Fibroblast of lung (primary cell): ENCODE measurements at regions not wholly inside any gene's neighbourhood (a gene's known extent, or its start where the extent isn't known, plus 50 kb on each side); places are given as distances from the start of the nearest gene placed in this dataset.

ENCODE experiments used
- DNase-seq, 2 donors: peaks; one replicate each; pipeline versions ENCODE4 v3.0.0 to v3.0.0-alpha.2; 2010; ENCODE audit warnings: low read depth in 2 of 2
- H2AFZ ChIP-seq: 2 replicates; pipeline ENCODE4 v1.5.1; 2012; ENCODE audit warnings: low read length, control low read depth, inconsistent platforms
- H3K27ac ChIP-seq: 2 replicates; pipeline ENCODE4 v1.5.1; 2011; ENCODE audit warnings: low read length, control low read depth; ENCODE audit not compliant: insufficient read depth
- H3K27me3 ChIP-seq: 2 replicates; pipeline ENCODE4 v1.5.1; 2011; ENCODE audit warnings: mild to moderate bottlenecking, low read length; ENCODE audit not compliant: control insufficient read depth, insufficient read depth
- H3K36me3 ChIP-seq: 2 replicates; pipeline ENCODE4 v1.5.1; 2011; ENCODE audit warnings: low read length; ENCODE audit not compliant: control insufficient read depth, insufficient read depth
- H3K4me1 ChIP-seq: 2 replicates; pipeline ENCODE4 v1.5.1; 2011; ENCODE audit warnings: low read length; ENCODE audit not compliant: control insufficient read depth, insufficient read depth; ENCODE audit errors: extremely low read depth
- H3K4me2 ChIP-seq: 2 replicates; pipeline ENCODE4 v1.5.1; 2011; ENCODE audit warnings: low read length, control low read depth; ENCODE audit not compliant: insufficient read depth; ENCODE audit errors: extremely low read depth
- H3K4me3 ChIP-seq, 4 experiments: fragments of 200-600 bp in 1 of 4; sonication (generic) in 1 of 4; replicated peaks in 1 of 4; 2 replicates each; pipeline ENCODE4 v1.5.1; 2011 to 2016; ENCODE audit warnings: low read length in 4 of 4, low read depth in 3 of 4, mild to moderate bottlenecking in 3 of 4, control low read depth in 2 of 4, inconsistent platforms in 1 of 4, mixed read lengths in 1 of 4; ENCODE audit not compliant: insufficient read depth in 1 of 4; ENCODE audit errors: control extremely low read depth in 1 of 4
- H3K79me2 ChIP-seq: 2 replicates; pipeline ENCODE4 v1.5.1; 2012; ENCODE audit warnings: mild to moderate bottlenecking, low read length, inconsistent platforms; ENCODE audit not compliant: control insufficient read depth, insufficient read depth
- H3K9ac ChIP-seq: 2 replicates; pipeline ENCODE4 v1.5.1; 2011; ENCODE audit warnings: mild to moderate bottlenecking, low read length, control low read depth; ENCODE audit not compliant: insufficient read depth
- H3K9me3 ChIP-seq: 2 replicates; pipeline ENCODE4 v1.5.1; 2012; ENCODE audit warnings: low read depth, low read length; ENCODE audit not compliant: control insufficient read depth, insufficient read depth
- H4K20me1 ChIP-seq: 2 replicates; pipeline ENCODE4 v1.5.1; 2011; ENCODE audit warnings: low read length; ENCODE audit not compliant: control insufficient read depth, insufficient read depth; ENCODE audit errors: extremely low read depth
- EZH2 ChIP-seq: IDR thresholded peaks from 2 replicates; pipeline ENCODE4 v1.5.1; 2012; ENCODE audit warnings: low read length, control low read depth, mild to moderate bottlenecking; ENCODE audit errors: missing control alignments
- TF ChIP-seq, protein P1 (sequence below), 2 donors: IDR thresholded peaks in 1 of 2; conservative IDR thresholded peaks in 1 of 2; 1 replicate in 1 of 2; 2 replicates in 1 of 2; pipeline ENCODE4 v1.5.1; 2011 to 2012; ENCODE audit warnings: low read length in 2 of 2, control low read depth in 1 of 2, inconsistent platforms in 1 of 2, low read depth in 1 of 2, mild to moderate bottlenecking in 1 of 2

DNA sequence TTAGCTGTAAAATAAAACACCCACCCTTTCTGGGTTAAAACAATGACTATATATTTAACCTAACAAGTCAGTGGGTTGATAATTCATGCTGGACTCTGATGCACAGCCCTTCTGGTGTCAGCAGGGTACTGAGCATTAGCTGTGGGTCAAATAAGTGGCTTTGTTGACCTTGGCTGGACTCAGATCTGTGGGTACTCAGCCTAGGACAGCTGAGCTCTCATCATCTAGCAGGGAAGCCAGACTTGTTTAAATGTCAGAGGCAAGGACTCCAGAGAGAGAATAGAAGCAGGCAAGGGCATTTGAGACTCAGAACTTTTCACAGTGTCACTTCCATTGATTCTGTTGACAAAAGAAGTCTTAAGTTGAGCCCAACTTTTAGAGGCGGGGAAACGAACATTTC is 1063.8 kb upstream of the CDH8 start:
- TF ChIP-seq, protein P1, sequence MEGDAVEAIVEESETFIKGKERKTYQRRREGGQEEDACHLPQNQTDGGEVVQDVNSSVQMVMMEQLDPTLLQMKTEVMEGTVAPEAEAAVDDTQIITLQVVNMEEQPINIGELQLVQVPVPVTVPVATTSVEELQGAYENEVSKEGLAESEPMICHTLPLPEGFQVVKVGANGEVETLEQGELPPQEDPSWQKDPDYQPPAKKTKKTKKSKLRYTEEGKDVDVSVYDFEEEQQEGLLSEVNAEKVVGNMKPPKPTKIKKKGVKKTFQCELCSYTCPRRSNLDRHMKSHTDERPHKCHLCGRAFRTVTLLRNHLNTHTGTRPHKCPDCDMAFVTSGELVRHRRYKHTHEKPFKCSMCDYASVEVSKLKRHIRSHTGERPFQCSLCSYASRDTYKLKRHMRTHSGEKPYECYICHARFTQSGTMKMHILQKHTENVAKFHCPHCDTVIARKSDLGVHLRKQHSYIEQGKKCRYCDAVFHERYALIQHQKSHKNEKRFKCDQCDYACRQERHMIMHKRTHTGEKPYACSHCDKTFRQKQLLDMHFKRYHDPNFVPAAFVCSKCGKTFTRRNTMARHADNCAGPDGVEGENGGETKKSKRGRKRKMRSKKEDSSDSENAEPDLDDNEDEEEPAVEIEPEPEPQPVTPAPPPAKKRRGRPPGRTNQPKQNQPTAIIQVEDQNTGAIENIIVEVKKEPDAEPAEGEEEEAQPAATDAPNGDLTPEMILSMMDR (conservative IDR thresholded peaks at IDR 0.05 in 1 of 2, IDR thresholded peaks at IDR 0.05 in 1 of 2; ENCODE audit: low read depth in 1 of 2, low read length in 2 of 2): no peak
- TF ChIP-seq EZH2: no peak
- Histone ChIP-seq H3K4me2 (no peak overlapping the region), H3K9ac (no peak overlapping the region), H3K9me3 (no peaks in the 10 kb centered on the region), H3K4me1 (no peaks in the 10 kb centered on the region), H2AFZ (no peak overlapping the region), H3K4me3 (no peak overlapping the region), H4K20me1 (no peaks in the 10 kb centered on the region), H3K27me3 (no peaks in the 10 kb centered on the region), H3K36me3 (no peaks in the 10 kb centered on the region), H3K27ac (no peak overlapping the region), H3K79me2 (no peaks in the 10 kb centered on the region)
- DNase-seq: no peak

DNA sequence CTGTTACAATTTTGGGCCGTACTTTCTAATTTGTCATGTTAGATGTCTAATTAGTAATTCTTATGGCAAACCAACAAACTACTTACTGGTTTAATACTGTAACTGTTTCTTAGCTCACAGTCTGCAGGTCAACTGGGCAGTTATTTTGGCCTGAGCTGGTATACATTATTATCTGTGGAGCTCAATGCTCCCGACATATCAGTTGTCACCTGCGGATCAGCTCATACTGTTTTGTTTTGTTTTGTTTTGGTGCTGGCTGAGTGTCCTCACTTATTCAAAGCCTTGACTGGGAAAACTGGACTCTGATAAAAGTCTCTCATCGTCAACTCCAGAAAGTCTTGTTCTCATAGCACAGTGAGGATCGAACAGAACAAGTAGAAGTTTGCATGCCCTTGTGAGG is 1060.6 kb upstream of the CDH8 start:
- Histone ChIP-seq H3K36me3 (no peaks in the 10 kb centered on the region), H3K79me2 (no peaks in the 10 kb centered on the region), H3K27ac (no peak overlapping the region), H3K9ac (no peak overlapping the region), H3K4me1 (no peaks in the 10 kb centered on the region), H3K27me3 (no peaks in the 10 kb centered on the region), H3K4me2 (no peak overlapping the region), H3K4me3 (no peak overlapping the region), H4K20me1 (no peaks in the 10 kb centered on the region), H3K9me3 (no peaks in the 10 kb centered on the region), H2AFZ (no peak overlapping the region)
- DNase-seq: no peak
- no peak for TF ChIP-seq EZH2
- TF ChIP-seq, protein P1 (conservative IDR thresholded peaks at IDR 0.05 in 1 of 2, IDR thresholded peaks at IDR 0.05 in 1 of 2; ENCODE audit: low read depth in 1 of 2, low read length in 2 of 2): no peak

DNA sequence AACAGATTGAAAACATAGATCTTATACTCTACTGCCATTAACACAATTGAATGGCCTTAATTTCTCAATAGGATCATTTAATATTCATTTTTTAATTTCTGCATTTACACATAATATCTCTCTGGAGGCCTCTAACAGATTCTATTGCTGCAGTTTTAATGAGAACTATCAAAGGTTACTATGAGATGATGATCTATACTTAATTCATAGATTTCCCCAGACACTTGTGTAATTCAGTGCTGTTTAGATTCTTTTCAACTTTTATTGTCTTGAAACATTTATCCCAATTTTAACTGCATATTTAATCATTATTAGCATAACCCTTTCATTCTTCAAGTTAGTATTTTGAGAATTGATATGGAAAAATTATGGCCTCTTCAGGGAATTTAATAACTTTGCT is 1056.5 kb upstream of the CDH8 start:
- Histone ChIP-seq H2AFZ (no peak overlapping the region), H4K20me1 (no peaks in the 10 kb centered on the region), H3K79me2 (no peaks in the 10 kb centered on the region), H3K36me3 (no peaks in the 10 kb centered on the region), H3K4me1 (no peaks in the 10 kb centered on the region), H3K27ac (no peak overlapping the region), H3K27me3 (no peaks in the 10 kb centered on the region), H3K9me3 (no peaks in the 10 kb centered on the region), H3K4me2 (no peak overlapping the region), H3K4me3 (no peak overlapping the region), H3K9ac (no peak overlapping the region)
- no peak for DNase-seq
- TF ChIP-seq, protein P1 (conservative IDR thresholded peaks at IDR 0.05 in 1 of 2, IDR thresholded peaks at IDR 0.05 in 1 of 2; ENCODE audit: low read depth in 1 of 2, low read length in 2 of 2): no peak
- no peak for TF ChIP-seq EZH2
